22Rv1 (cell line): ENCODE measurements at regions not wholly inside any gene's neighbourhood (a gene's known extent, or its start where the extent isn't known, plus 50 kb on each side); places are given as distances from the start of the nearest gene placed in this dataset.
"Not testable (repeated sequence)": the region's sequence is repeated elsewhere in the genome, so short reads cannot be mapped to it uniquely, and the experiment has no call there.

Experiments
- H3K27ac ChIP-seq: fragments of 450-650 bp; 2 replicates; pipeline ENCODE4 v1.5.1; 2017
- CTCF ChIP-seq: fragments of 450-650 bp; IDR thresholded peaks from 2 replicates; pipeline ENCODE4 v1.5.1; 2017; ENCODE audit warnings: mild to moderate bottlenecking
- ZFX ChIP-seq: fragments of 450-650 bp; IDR thresholded peaks from 2 replicates; pipeline ENCODE4 v1.6.1; 2017; ENCODE audit warnings: antibody characterized with exemption, borderline replicate concordance

- H3K27ac ChIP-seq = no peak overlapping the region
- no peak for TF ChIP-seq CTCF
- TF ChIP-seq ZFX = no peak
Observed at GRCh38 chr3:70621451-70621850, 309.0 kb upstream of the MDFIC2 start.

- TF ChIP-seq ZFX = no peak
- TF ChIP-seq CTCF = no peak
- H3K27ac ChIP-seq = no peak overlapping the region
Observed at GRCh38 chr3:70620956-70621355, 308.5 kb upstream of the MDFIC2 start.

GRCh38 chr3:70620367-70620766, 307.9 kb upstream of the MDFIC2 start:
- TF ChIP-seq ZFX (no peak), CTCF (no peak)
- H3K27ac ChIP-seq = no peak overlapping the region

GRCh38 chr3:70618151-70618550, 305.7 kb upstream of the MDFIC2 start:
- H3K27ac ChIP-seq = no peak overlapping the region
- TF ChIP-seq CTCF (no peak), ZFX (no peak)

- not testable (repeated sequence) for H3K27ac ChIP-seq
Observed at GRCh38 chr3:70617349-70617748, 304.9 kb upstream of the MDFIC2 start.

GRCh38 chr3:70615286-70615685, 302.8 kb upstream of the MDFIC2 start:
- no peak for TF ChIP-seq CTCF
- TF ChIP-seq ZFX = no peak
- H3K27ac ChIP-seq = no peak overlapping the region

GRCh38 chr3:70614111-70614510, 301.7 kb upstream of the MDFIC2 start:
- no peak for TF ChIP-seq CTCF
- no peak for TF ChIP-seq ZFX
- no peak overlapping the region for H3K27ac ChIP-seq

GRCh38 chr3:70612920-70613319, 300.5 kb upstream of the MDFIC2 start:
- H3K27ac ChIP-seq = no peak overlapping the region
- TF ChIP-seq CTCF (no peak), ZFX (no peak)

GRCh38 chr3:70611667-70612277, 299.3 kb upstream of the MDFIC2 start:
- not testable (repeated sequence) for H3K27ac ChIP-seq
